Neural crest cell (in vitro differentiated cells): ENCODE measurements at regions not wholly inside any gene's neighbourhood (a gene's known extent, or its start where the extent isn't known, plus 50 kb on each side); places are given as distances from the start of the nearest gene placed in this dataset.

ENCODE experiments used
- DNase-seq: peaks from one replicate; pipeline ENCODE4 v3.0.0; 2021; ENCODE audit warnings: low read depth, mixed read lengths, low spot score
- H3K27ac Mint-ChIP-seq: one replicate; pipeline ENCODE4 v1.8.0; 2021; ENCODE audit warnings: mild to moderate bottlenecking, mixed read lengths; ENCODE audit not compliant: unreplicated experiment
- H3K27me3 Mint-ChIP-seq: 2 replicates; pipeline ENCODE4 v1.8.0; 2021; ENCODE audit warnings: low read depth, mild to moderate bottlenecking, mixed read lengths
- H3K36me3 Mint-ChIP-seq: 2 replicates; pipeline ENCODE4 v1.8.0; 2021; ENCODE audit warnings: low read depth, mild to moderate bottlenecking, mixed read lengths
- H3K4me1 Mint-ChIP-seq: 2 replicates; pipeline ENCODE4 v1.8.0; 2021; ENCODE audit warnings: mixed read lengths
- H3K4me3 Mint-ChIP-seq: one replicate; pipeline ENCODE4 v1.8.0; 2021; ENCODE audit warnings: mild to moderate bottlenecking, mixed read lengths
- H3K9me3 Mint-ChIP-seq: 2 replicates; pipeline ENCODE4 v1.8.0; 2021; ENCODE audit warnings: mixed read lengths
- CTCF ChIP-seq: fragments of 200-600 bp; sonication (generic); conservative IDR thresholded peaks from 2 replicates; pipeline ENCODE4 v1.5.0; 2021; ENCODE audit warnings: antibody characterized with exemption, mild to moderate bottlenecking

- DNase-seq: no peak
- Mint-ChIP-seq H3K4me1 (no peaks in the 10 kb centered on the region), H3K9me3 (no peaks in the 10 kb centered on the region), H3K27ac (no peak overlapping the region), H3K36me3 (no peaks in the 10 kb centered on the region), H3K27me3 (no peaks in the 10 kb centered on the region), H3K4me3 (no peak overlapping the region)
- TF ChIP-seq CTCF: no peak
These were observed 288.1 kb upstream of the TFPI start for GRCh38 chr2:187842315-187842714.

DNA sequence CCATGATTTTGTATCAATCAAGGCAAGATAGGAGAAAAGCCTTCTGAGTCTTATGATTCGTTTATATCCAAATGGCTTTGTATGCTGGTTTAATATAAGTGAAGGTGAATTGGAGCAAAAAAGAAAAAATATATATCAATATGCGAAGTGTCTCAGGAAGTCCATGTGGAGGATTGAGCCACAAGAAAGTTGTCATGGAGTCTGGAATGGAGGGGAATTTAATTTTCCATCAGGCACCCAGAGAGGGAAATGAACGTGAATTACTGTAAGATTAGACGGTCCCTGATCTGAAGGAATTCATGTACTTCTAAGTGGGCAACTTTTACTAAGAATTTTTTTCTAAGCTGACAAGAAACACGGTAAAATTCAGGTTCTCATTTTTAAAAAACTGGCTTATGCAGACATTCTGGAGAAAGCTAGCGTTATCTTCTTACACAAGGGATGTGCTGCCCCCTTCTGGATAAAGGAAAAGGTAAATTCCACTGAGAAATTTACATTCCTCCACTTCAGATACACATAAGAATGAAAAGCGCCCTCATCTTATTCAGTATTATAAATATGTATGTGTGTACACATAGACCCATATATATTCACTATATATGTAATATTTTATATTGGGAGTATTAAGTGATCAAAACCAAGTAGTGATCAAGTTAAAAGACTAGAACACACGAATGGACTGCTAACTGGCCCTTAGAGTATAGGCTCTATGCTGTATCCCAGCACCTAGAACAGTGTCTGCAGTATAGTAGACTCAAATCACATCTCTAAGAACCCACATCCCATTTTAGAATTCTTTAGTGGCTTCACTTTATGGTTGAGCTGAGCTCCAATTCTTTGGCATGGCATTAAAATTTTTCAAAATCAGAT lies 289.0 kb upstream of the TFPI start:
- H3K4me3 Mint-ChIP-seq: no peak overlapping the region
- H3K9me3 Mint-ChIP-seq: no peaks in the 10 kb centered on the region
- DNase-seq: peak; percentile 5
- TF ChIP-seq CTCF: peak; percentile 81
- no peaks in the 10 kb centered on the region for H3K36me3 Mint-ChIP-seq
- no peaks in the 10 kb centered on the region for H3K4me1 Mint-ChIP-seq
- H3K27ac Mint-ChIP-seq: no peak overlapping the region
- no peaks in the 10 kb centered on the region for H3K27me3 Mint-ChIP-seq

DNA sequence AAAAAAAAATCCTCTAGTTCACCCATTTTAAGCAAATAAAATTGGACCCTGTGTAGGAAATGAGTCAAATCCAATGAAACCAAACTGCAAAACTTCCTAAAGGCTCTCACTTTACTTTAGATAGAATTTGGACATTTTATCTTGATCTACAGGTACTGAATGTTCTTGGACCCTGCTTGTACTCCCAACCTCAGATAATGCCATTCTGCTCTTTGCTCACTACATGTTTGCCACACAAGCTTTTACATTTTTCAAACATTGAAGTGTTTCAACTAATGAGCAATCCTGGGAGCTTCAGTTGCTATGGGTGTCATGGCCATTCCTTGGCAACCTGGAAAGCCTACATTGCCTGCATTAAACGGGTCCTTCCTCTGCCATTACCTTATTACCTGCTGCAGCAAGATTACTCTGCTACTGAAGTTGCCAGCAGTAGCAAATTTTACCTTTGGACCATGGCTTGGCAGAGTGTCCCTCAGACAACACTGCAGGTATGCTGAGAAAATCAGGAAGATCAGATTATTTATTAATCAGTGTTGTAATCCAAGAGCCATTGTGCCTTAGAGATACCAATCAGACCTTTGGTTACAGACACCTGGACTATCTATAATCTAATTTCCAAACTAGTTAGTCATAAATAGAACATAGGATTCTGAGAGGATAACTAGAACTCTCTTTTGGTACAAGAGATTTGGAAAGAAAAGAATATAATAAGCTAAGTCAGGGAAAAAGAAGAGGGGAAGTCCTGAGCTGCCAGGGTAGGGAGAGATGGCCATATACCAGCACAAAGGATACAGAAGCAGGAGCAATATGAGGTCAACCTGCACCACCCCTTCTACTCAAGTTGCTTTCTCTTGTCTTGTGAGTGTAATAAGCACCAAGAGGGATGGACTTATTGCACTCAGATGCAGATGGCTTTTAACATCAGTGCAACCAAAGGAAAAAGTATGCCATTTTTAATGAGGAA lies 293.3 kb upstream of the TFPI start:
- no peak overlapping the region for H3K27ac Mint-ChIP-seq
- no peaks in the 10 kb centered on the region for H3K9me3 Mint-ChIP-seq
- H3K27me3 Mint-ChIP-seq: no peaks in the 10 kb centered on the region

DNA sequence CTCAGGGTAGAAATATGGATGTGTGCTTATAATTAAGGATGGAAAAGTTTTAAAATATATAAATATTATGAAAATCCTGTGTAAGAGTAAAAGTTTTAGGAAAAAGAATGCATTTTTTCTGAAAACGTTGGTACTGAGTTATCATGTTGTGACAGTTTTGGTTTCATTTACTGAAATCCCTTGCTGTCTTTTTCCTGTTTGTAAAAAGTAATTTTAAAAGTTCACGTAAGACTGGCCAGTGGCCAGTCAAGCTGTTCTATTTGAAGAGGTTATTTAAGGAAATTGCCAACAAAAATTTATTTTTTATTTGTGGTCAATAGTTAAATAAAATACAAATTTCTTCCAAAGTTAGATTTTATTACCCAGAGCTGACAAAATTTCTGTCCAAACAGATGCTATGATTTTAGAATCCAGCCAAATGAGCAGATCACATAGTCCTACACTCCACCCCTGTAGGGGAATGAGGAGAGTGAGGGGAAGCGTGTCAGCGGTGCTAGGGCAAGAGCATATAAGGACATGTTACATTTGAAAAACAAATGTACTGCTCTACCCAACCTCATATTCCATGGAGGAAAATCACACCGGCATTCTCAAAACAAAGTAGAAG lies 297.8 kb upstream of the TFPI start:
- Mint-ChIP-seq H3K27ac (no peak overlapping the region), H3K4me1 (peaks cover 5% of the 10 kb centered on the region), H3K36me3 (no peaks in the 10 kb centered on the region), H3K9me3 (no peaks in the 10 kb centered on the region), H3K27me3 (no peaks in the 10 kb centered on the region), H3K4me3 (no peak overlapping the region)
- DNase-seq: no peak
- TF ChIP-seq CTCF: no peak

More for the DNA sequence above, 293.3 kb upstream of the TFPI start:
- TF ChIP-seq CTCF: no peak
- no peaks in the 10 kb centered on the region for H3K36me3 Mint-ChIP-seq
- H3K4me3 Mint-ChIP-seq: no peak overlapping the region
- no peak for DNase-seq
- H3K4me1 Mint-ChIP-seq: peaks cover 5% of the 10 kb centered on the region

- Mint-ChIP-seq H3K4me3 (no peak overlapping the region), H3K36me3 (no peaks in the 10 kb centered on the region), H3K9me3 (no peaks in the 10 kb centered on the region), H3K4me1 (peaks cover 5% of the 10 kb centered on the region), H3K27me3 (no peaks in the 10 kb centered on the region), H3K27ac (no peak overlapping the region)
- TF ChIP-seq CTCF: no peak
- DNase-seq: no peak
These were observed 299.2 kb upstream of the TFPI start for GRCh38 chr2:187853381-187853791.
